ENCODE measurements at regions not wholly inside any gene's neighbourhood (a gene's known extent, or its start where the extent isn't known, plus 50 kb on each side); places are given as distances from the start of the nearest gene placed in this dataset.

DNA sequence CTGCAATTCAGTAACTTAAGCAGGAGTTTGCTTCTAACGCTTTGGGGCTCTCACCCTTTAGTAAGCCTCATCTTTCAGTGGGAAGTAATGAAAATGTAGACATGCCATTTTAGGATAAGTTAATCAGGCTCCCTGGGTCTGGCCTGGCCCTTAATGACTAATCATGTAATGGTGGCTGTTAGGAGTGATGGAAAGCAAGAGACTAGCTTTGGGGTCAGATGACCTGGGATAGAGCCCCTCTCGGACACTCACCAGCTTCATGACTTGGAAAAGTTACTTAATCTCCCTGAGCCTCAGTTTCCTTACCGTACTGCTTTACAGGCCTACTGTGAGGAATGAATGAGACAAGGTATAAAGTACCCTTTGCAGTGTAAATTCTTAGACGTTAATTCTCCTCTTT lies 194.4 kb downstream of the LPIN1 start:
- dilution Hi-C loops (cut with MboI; ENCODE audit: extremely low pct_ligation_motif_present, low sequenced_read_pairs) (no loop called here), intact Hi-C loops (cut with micrococcal nuclease) (no loop called here)
- Histone ChIP-seq H3K9ac (replicated peaks; ENCODE audit: extremely low read depth, insufficient read depth, low read length) (no peak overlapping the region), H3K79me2 (ENCODE audit: control insufficient read depth, insufficient read depth, low read length) (no peaks in the 10 kb centered on the region), H3K36me3 (ENCODE audit: control insufficient read depth in 2 of 2, extremely low read depth in 1 of 2, insufficient read depth in 2 of 2, low read length in 2 of 2) (no peaks in the 10 kb centered on the region), H3K27me3 (ENCODE audit: control insufficient read depth in 2 of 2, insufficient read depth in 2 of 2, low read length in 2 of 2) (no peaks in the 10 kb centered on the region), H3K9me1 (replicated peaks; ENCODE audit: control insufficient read depth, extremely low read depth, insufficient read depth, low read length) (no peaks in the 10 kb centered on the region), H4K20me1 (replicated peaks; ENCODE audit: control insufficient read depth, extremely low read depth, insufficient read depth, low read length) (no peaks in the 10 kb centered on the region), H2AFZ (ENCODE audit: low read depth, low read length) (no peak overlapping the region), H3K9me3 (replicated peaks; ENCODE audit: control insufficient read depth, insufficient read depth, low read length) (no peaks in the 10 kb centered on the region), H3K4me1 (ENCODE audit: control insufficient read depth, extremely low read depth, insufficient read depth, low read length) (no peaks in the 10 kb centered on the region), H3K27ac (ENCODE audit: insufficient read depth, low read depth, low read length) (no peak overlapping the region), H3K4me3 (replicated peaks in 1 of 3; ENCODE audit: insufficient read depth in 1 of 3, low read depth in 1 of 3, low read length in 3 of 3) (no peak overlapping the region), H3K4me2 (ENCODE audit: insufficient read depth, low read length) (no peak overlapping the region)
- FAIRE-seq (no peak), DNase-seq (ENCODE audit: low read depth, low spot score) (no peak)
- TF ChIP-seq, protein P1, sequence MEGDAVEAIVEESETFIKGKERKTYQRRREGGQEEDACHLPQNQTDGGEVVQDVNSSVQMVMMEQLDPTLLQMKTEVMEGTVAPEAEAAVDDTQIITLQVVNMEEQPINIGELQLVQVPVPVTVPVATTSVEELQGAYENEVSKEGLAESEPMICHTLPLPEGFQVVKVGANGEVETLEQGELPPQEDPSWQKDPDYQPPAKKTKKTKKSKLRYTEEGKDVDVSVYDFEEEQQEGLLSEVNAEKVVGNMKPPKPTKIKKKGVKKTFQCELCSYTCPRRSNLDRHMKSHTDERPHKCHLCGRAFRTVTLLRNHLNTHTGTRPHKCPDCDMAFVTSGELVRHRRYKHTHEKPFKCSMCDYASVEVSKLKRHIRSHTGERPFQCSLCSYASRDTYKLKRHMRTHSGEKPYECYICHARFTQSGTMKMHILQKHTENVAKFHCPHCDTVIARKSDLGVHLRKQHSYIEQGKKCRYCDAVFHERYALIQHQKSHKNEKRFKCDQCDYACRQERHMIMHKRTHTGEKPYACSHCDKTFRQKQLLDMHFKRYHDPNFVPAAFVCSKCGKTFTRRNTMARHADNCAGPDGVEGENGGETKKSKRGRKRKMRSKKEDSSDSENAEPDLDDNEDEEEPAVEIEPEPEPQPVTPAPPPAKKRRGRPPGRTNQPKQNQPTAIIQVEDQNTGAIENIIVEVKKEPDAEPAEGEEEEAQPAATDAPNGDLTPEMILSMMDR (IDR thresholded peaks at IDR 0.05; ENCODE audit: extremely low read depth in 1 of 2, insufficient read depth in 1 of 2, low read depth in 1 of 2, low read length in 2 of 2) = no peak
- TF ChIP-seq MYC (IDR thresholded peaks at IDR 0.05; ENCODE audit: low read depth, low read length) (no peak), EZH2 (IDR thresholded peaks at IDR 0.05; ENCODE audit: borderline replicate concordance, low read depth, low read length, severe bottlenecking) (no peak), POLR2AphosphoS5 (IDR thresholded peaks at IDR 0.05; ENCODE audit: insufficient read depth, low read depth, low read length) (no peak), POLR2A (IDR thresholded peaks at IDR 0.05; ENCODE audit: low read depth, low read length) (no peak), FOS (IDR thresholded peaks at IDR 0.05; ENCODE audit: borderline replicate concordance, insufficient read depth, low read length) (no peak), JUN (IDR thresholded peaks at IDR 0.05; ENCODE audit: borderline replicate concordance, insufficient read depth, insufficient read length, low read depth) (no peak), GATA2 (IDR thresholded peaks at IDR 0.05; ENCODE audit: insufficient read depth, insufficient read length, low read depth, low read length) (no peak)
- TF ChIP-seq, protein P2, sequence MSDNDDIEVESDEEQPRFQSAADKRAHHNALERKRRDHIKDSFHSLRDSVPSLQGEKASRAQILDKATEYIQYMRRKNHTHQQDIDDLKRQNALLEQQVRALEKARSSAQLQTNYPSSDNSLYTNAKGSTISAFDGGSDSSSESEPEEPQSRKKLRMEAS (IDR thresholded peaks at IDR 0.05; ENCODE audit: insufficient read depth, insufficient read length) = no peak
- CTCF ChIA-PET = interaction anchor here (0.6 to 1.2 kb wide), 2 partner anchors 18 to 77 kb away, joined by 3 to 4 read pairs; no protein-coding TSS in a partner anchor
- POLR2A ChIA-PET = no interaction called here
- no TSS peak for BruUV-seq (replicated peaks)

All from endothelial cell of umbilical vein (primary cell).